Activated CD8-positive, alpha-beta T cell treated with anti-CD3 and anti-CD28 coated beads for 36 hours (primary cell): ENCODE measurements at regions not wholly inside any gene's neighbourhood (a gene's known extent, or its start where the extent isn't known, plus 50 kb on each side); places are given as distances from the start of the nearest gene placed in this dataset.

ENCODE experiments used
- ATAC-seq: fragments of 200-7000 bp; cut with Tn5 transposase; one replicate; pipeline ENCODE4 v1.10.0; 2021; ENCODE audit warnings: mild to moderate bottlenecking, moderate library complexity
- CTCF ChIA-PET: fragments of 350-600 bp; sonication (Branson Sonifier 250); formaldehyde crosslinking; loops from one replicate; lab custom pipeline; 2021; ENCODE audit warnings: antibody characterized with exemption; lab: Charles Lee
- POLR2A ChIA-PET: fragments of 350-600 bp; sonication (Branson Sonifier 250); formaldehyde crosslinking; loops from one replicate; lab custom pipeline; 2021; ENCODE audit warnings: antibody characterized with exemption; lab: Charles Lee
- DNase-seq: peaks from one replicate; pipeline ENCODE4 v3.0.0-alpha.2; 2020
- H3K27ac Mint-ChIP-seq: one replicate; pipeline ENCODE4 v1.8.0; 2021; ENCODE audit warnings: mild to moderate bottlenecking, mixed read lengths
- H3K27me3 Mint-ChIP-seq: one replicate; pipeline ENCODE4 v1.8.0; 2021; ENCODE audit warnings: mixed read lengths
- H3K36me3 Mint-ChIP-seq: one replicate; pipeline ENCODE4 v1.8.0; 2021; ENCODE audit warnings: low read depth, mixed read lengths
- H3K4me1 Mint-ChIP-seq: one replicate; pipeline ENCODE4 v1.8.0; 2021; ENCODE audit warnings: low read depth, mixed read lengths
- H3K4me3 Mint-ChIP-seq: one replicate; pipeline ENCODE4 v1.8.0; 2021; ENCODE audit warnings: mild to moderate bottlenecking, moderate library complexity, mixed read lengths
- H3K9me3 Mint-ChIP-seq: one replicate; pipeline ENCODE4 v1.8.0; 2021; ENCODE audit warnings: mixed read lengths
- CTCF ChIP-seq: fragments of 200-600 bp; IDR thresholded peaks from one replicate; pipeline ENCODE4 v1.8.0; 2022; ENCODE audit warnings: antibody characterized with exemption, mild to moderate bottlenecking
- intact Hi-C: fragments of 100-400 bp; cut with micrococcal nuclease; formaldehyde crosslinking; loops from one replicate; pipeline ENCODE4 v1.10.0; 2022

GRCh38 chr15:70487387-70487740 is 276.0 kb downstream of the UACA start:
- ATAC-seq, result no peak

GRCh38 chr15:70486451-70487386 is 276.6 kb downstream of the UACA start:
- POLR2A ChIA-PET, result interaction anchor here (0.6 to 1.3 kb wide), 4 partner anchors 12 to 246 kb away, joined by 3 read pairs; no protein-coding TSS in a partner anchor

More at GRCh38 chr15:70487387-70487740, 276.0 kb downstream of the UACA start:
- H3K27me3 Mint-ChIP-seq, result peaks cover 38% of the 10 kb centered on the region
- TF ChIP-seq CTCF, result no peak
- DNase-seq, result peak; percentile 43
- CTCF ChIA-PET, result interaction anchor here (0.7 to 5.3 kb wide), 24 partner anchors 11 to 1008 kb away, joined by 3 to 36 read pairs (median 5); no protein-coding TSS in a partner anchor
- no peak overlapping the region for H3K27ac Mint-ChIP-seq
- POLR2A ChIA-PET, result interaction anchor here (0.6 to 1.3 kb wide), 4 partner anchors 12 to 185 kb away, joined by 3 to 4 read pairs (median 3); no protein-coding TSS in a partner anchor
- no peak overlapping the region for H3K4me3 Mint-ChIP-seq
- intact Hi-C loops, result loop anchor here (5.0 to 10.0 kb wide), 3 partner anchors 183 to 730 kb away; no protein-coding TSS in a partner anchor
- H3K4me1 Mint-ChIP-seq, result peaks cover 52% of the 10 kb centered on the region
- H3K9me3 Mint-ChIP-seq, result no peaks in the 10 kb centered on the region
- no peaks in the 10 kb centered on the region for H3K36me3 Mint-ChIP-seq

GRCh38 chr15:70486012-70486411 is 277.3 kb downstream of the UACA start:
- Mint-ChIP-seq H3K4me3 (no peak overlapping the region), H3K27ac (peak overlapping the region; percentile 83), H3K36me3 (no peaks in the 10 kb centered on the region), H3K27me3 (peaks cover 41% of the 10 kb centered on the region), H3K9me3 (no peaks in the 10 kb centered on the region), H3K4me1 (peaks cover 39% of the 10 kb centered on the region)
- DNase-seq, result no peak
- POLR2A ChIA-PET, result interaction anchor here (0.6 kb wide), 1 partner anchor 245 kb away, joined by 3 read pairs; no protein-coding TSS in a partner anchor
- ATAC-seq, result no peak
- TF ChIP-seq CTCF, result no peak
- intact Hi-C loops, result loop anchor here (5.0 to 10.0 kb wide), 3 partner anchors 181 to 729 kb away; no protein-coding TSS in a partner anchor
- CTCF ChIA-PET, result interaction anchor here (0.7 to 5.3 kb wide), 8 partner anchors 10 to 386 kb away, joined by 3 to 36 read pairs (median 9); no protein-coding TSS in a partner anchor

More at GRCh38 chr15:70486451-70487386, 276.6 kb downstream of the UACA start:
- H3K4me1 Mint-ChIP-seq, result peaks cover 46% of the 10 kb centered on the region
- intact Hi-C loops, result loop anchor here (5.0 to 10.0 kb wide), 3 partner anchors 182 to 729 kb away; no protein-coding TSS in a partner anchor
- TF ChIP-seq CTCF, result no peak
- no peaks in the 10 kb centered on the region for H3K36me3 Mint-ChIP-seq
- peak; percentile 85 for ATAC-seq
- CTCF ChIA-PET, result interaction anchor here (0.7 to 5.3 kb wide), 18 partner anchors 11 to 392 kb away, joined by 3 to 36 read pairs (median 7); no protein-coding TSS in a partner anchor
- H3K27me3 Mint-ChIP-seq, result peaks cover 41% of the 10 kb centered on the region
- DNase-seq, result peak; percentile 95
- no peak overlapping the region for H3K4me3 Mint-ChIP-seq
- no peaks in the 10 kb centered on the region for H3K9me3 Mint-ChIP-seq
- H3K27ac Mint-ChIP-seq, result peak overlapping the region; percentile 83

GRCh38 chr15:70484993-70485392 is 278.4 kb downstream of the UACA start:
- Mint-ChIP-seq H3K4me1 (peaks cover 37% of the 10 kb centered on the region), H3K9me3 (no peaks in the 10 kb centered on the region), H3K27me3 (peaks cover 39% of the 10 kb centered on the region), H3K36me3 (no peaks in the 10 kb centered on the region), H3K4me3 (no peak overlapping the region), H3K27ac (no peak overlapping the region)
- intact Hi-C loops, result loop anchor here (5.0 to 10.0 kb wide), 3 partner anchors 180 to 728 kb away; no protein-coding TSS in a partner anchor
- no peak for TF ChIP-seq CTCF
- ChIA-PET CTCF (interaction anchor here (1.3 to 4.6 kb wide), 2 partner anchors 9 to 20 kb away, joined by 3 to 23 read pairs; no protein-coding TSS in a partner anchor), POLR2A (no interaction called here)
- ATAC-seq (no peak), DNase-seq (no peak)
